GM10266 (cell line): ENCODE measurements at regions not wholly inside any gene's neighbourhood (a gene's known extent, or its start where the extent isn't known, plus 50 kb on each side); places are given as distances from the start of the nearest gene placed in this dataset.

ENCODE experiments used
- DNase-seq: peaks from one replicate; pipeline ENCODE4 v3.0.0; 2012; ENCODE audit errors: extremely low spot score
- CTCF ChIP-seq: IDR thresholded peaks from 2 replicates; pipeline ENCODE4 v1.5.1; 2012; ENCODE audit warnings: mild to moderate bottlenecking, low read depth; ENCODE audit not compliant: control insufficient read depth, insufficient read depth; ENCODE audit errors: missing control alignments

GRCh38 chr20:48149902-48150301 is 364.6 kb upstream of the SULF2 start:
- no peak for DNase-seq
- TF ChIP-seq CTCF: no peak

GRCh38 chr20:48148916-48149672 is 363.8 kb upstream of the SULF2 start:
- no peak for TF ChIP-seq CTCF
- DNase-seq: no peak

GRCh38 chr20:48148020-48148419 is 362.7 kb upstream of the SULF2 start:
- DNase-seq: no peak
- no peak for TF ChIP-seq CTCF

- no peak for DNase-seq
- TF ChIP-seq CTCF: no peak
Observed at GRCh38 chr20:48147311-48147710, 362.0 kb upstream of the SULF2 start.

- no peak for DNase-seq
- TF ChIP-seq CTCF: no peak
Observed at GRCh38 chr20:48146877-48147276, 361.6 kb upstream of the SULF2 start.

- DNase-seq: no peak
Observed at GRCh38 chr20:48146308-48146707, 361.0 kb upstream of the SULF2 start.

More at GRCh38 chr20:48146308-48146707, 361.0 kb upstream of the SULF2 start:
- no peak for TF ChIP-seq CTCF
